ENCODE measurements at regions not wholly inside any gene's neighbourhood (a gene's known extent, or its start where the extent isn't known, plus 50 kb on each side); places are given as distances from the start of the nearest gene placed in this dataset.
"Not testable (repeated sequence)": the region's sequence is repeated elsewhere in the genome, so short reads cannot be mapped to it uniquely, and the experiment has no call there.

GRCh38 chr11:57057561-57057960 is 68.8 kb downstream of the OR5AK2 start:
- TF ChIP-seq POLR2A (IDR thresholded peaks at IDR 0.05) = no peak
- TF ChIP-seq, protein P1, sequence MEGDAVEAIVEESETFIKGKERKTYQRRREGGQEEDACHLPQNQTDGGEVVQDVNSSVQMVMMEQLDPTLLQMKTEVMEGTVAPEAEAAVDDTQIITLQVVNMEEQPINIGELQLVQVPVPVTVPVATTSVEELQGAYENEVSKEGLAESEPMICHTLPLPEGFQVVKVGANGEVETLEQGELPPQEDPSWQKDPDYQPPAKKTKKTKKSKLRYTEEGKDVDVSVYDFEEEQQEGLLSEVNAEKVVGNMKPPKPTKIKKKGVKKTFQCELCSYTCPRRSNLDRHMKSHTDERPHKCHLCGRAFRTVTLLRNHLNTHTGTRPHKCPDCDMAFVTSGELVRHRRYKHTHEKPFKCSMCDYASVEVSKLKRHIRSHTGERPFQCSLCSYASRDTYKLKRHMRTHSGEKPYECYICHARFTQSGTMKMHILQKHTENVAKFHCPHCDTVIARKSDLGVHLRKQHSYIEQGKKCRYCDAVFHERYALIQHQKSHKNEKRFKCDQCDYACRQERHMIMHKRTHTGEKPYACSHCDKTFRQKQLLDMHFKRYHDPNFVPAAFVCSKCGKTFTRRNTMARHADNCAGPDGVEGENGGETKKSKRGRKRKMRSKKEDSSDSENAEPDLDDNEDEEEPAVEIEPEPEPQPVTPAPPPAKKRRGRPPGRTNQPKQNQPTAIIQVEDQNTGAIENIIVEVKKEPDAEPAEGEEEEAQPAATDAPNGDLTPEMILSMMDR (IDR thresholded peaks at IDR 0.05) = no peak
- no peak overlapping the region for H3K4me3 ChIP-seq
- no peaks in the 10 kb centered on the region for H3K4me1 ChIP-seq
- H3K27me3 ChIP-seq = no peaks in the 10 kb centered on the region
- ATAC-seq = no peak
- no peak for DNase-seq
- no peaks in the 10 kb centered on the region for H3K36me3 ChIP-seq
- H3K9me3 ChIP-seq = no peaks in the 10 kb centered on the region
- intact Hi-C loops (cut with DNase I) = no loop called here
- no peak overlapping the region for H3K27ac ChIP-seq

DNA sequence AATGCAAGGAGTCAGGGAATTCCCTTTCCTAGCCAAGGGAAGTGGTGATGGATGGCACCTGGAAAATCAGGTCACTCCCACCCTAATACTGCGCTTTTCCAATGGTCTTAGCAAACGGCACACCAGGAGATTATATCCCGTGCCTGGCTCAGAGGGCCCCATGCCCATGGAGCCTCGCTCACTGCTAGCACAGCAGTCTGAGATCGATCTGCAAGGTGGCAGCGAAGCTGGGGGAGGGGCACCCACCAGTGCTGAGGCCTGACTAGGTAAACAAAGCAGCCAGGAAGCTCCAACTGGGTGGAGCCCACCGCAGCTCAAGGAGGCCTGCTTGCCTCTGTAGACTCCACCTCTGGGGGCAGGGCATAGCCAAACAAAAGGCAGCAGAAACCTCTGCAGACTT is 74.2 kb downstream of the OR5AK2 start:
- intact Hi-C loops (cut with DNase I); H3K27me3 ChIP-seq; H3K36me3 ChIP-seq; H3K4me3 ChIP-seq; H3K4me1 ChIP-seq; H3K9me3 ChIP-seq; H3K27ac ChIP-seq; ATAC-seq; DNase-seq: not testable (repeated sequence)
- no CpG with 5 or more reads among the region's 7 CpGs for WGBS (ENCODE audit: insufficient coverage, low coverage, low lambda C conversion rate, missing lambda C conversion rate)

DNA sequence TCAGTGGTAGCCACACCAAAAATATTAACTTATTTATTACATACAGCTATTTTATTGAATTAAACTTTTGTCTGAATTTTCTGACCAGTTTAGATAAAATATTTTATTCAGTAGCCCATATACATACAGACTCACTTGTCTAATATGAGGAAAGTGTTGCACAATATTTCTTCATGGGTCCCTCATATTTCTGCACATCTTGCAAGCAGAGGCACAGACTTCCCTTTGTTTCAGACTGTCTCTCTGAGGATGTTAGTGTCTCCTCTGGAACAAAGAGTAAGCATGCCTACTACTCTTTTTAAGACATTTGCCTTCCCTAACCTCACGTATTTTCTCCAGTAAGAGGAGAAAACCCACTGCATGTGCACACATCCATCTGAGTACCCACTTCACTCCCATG is 81.2 kb downstream of the OR5AK2 start:
- WGBS (ENCODE audit: insufficient coverage, low coverage, low lambda C conversion rate, missing lambda C conversion rate) = 43% methylated on average over 1 of the region's 1 CpG
- Histone ChIP-seq H3K36me3 (no peaks in the 10 kb centered on the region), H3K4me3 (no peak overlapping the region), H3K27me3 (no peaks in the 10 kb centered on the region), H3K9me3 (no peaks in the 10 kb centered on the region), H3K4me1 (no peaks in the 10 kb centered on the region), H3K27ac (no peak overlapping the region)
- ATAC-seq (no peak), DNase-seq (no peak)
- intact Hi-C loops (cut with DNase I) = no loop called here
- TF ChIP-seq, protein P1 (IDR thresholded peaks at IDR 0.05) = no peak
- no peak for TF ChIP-seq POLR2A (IDR thresholded peaks at IDR 0.05)

GRCh38 chr11:57071829-57072228 is 83.1 kb downstream of the OR5AK2 start:
- intact Hi-C loops (cut with DNase I) = no loop called here
- Histone ChIP-seq H3K27ac (peak overlapping the region in 1 of 3 donors; percentile 13), H3K4me1 (no peaks in the 10 kb centered on the region), H3K36me3 (no peaks in the 10 kb centered on the region), H3K4me3 (no peak overlapping the region), H3K27me3 (no peaks in the 10 kb centered on the region), H3K9me3 (no peaks in the 10 kb centered on the region)
- DNase-seq (no peak), ATAC-seq (peak in 1 of 4 donors; percentile 39)
- no peak for TF ChIP-seq POLR2A (IDR thresholded peaks at IDR 0.05)
- TF ChIP-seq, protein P1 (IDR thresholded peaks at IDR 0.05) = no peak

- no peaks in the 10 kb centered on the region for H3K4me1 ChIP-seq
- intact Hi-C loops (cut with DNase I) = no loop called here
- no peak overlapping the region for H3K4me3 ChIP-seq
- H3K27me3 ChIP-seq = no peaks in the 10 kb centered on the region
- DNase-seq (no peak), ATAC-seq (peak in 3 of 4 donors; percentile 37 to 67 (median 51))
- no peaks in the 10 kb centered on the region for H3K9me3 ChIP-seq
- no peak for TF ChIP-seq POLR2A (IDR thresholded peaks at IDR 0.05)
- TF ChIP-seq, protein P1 (IDR thresholded peaks at IDR 0.05) = no peak
- no peaks in the 10 kb centered on the region for H3K36me3 ChIP-seq
- peak overlapping the region in 1 of 3 donors; percentile 47 for H3K27ac ChIP-seq
These were observed 83.9 kb downstream of the OR5AK2 start for GRCh38 chr11:57072640-57073039.
